Uterus (tissue), 2 donors: ENCODE measurements at regions not wholly inside any gene's neighbourhood (a gene's known extent, or its start where the extent isn't known, plus 50 kb on each side); places are given as distances from the start of the nearest gene placed in this dataset.

ENCODE experiments used
- CTCF ChIP-seq, 4 experiments: fragments of 200-600 bp in 2 of 4; fragments of 450-650 bp in 2 of 4; sonication (generic) in 2 of 4; IDR thresholded peaks; one replicate each; pipeline ENCODE4 v1.5.1; 2016 to 2019; ENCODE audit warnings: antibody characterized with exemption in 4 of 4, mild to moderate bottlenecking in 2 of 4, moderate library complexity in 1 of 4
- POLR2A ChIP-seq, 2 donors: fragments of 450-650 bp; IDR thresholded peaks; one replicate each; pipeline ENCODE4 v1.6.1; 2016; ENCODE audit warnings: antibody characterized with exemption in 2 of 2, mild to moderate bottlenecking in 1 of 2, moderate library complexity in 1 of 2

GRCh38 chr2:56713978-56714377 is 530.2 kb downstream of the CCDC85A start:
- TF ChIP-seq POLR2A (IDR thresholded peaks at IDR 0.05) = no peak
- TF ChIP-seq CTCF (IDR thresholded peaks at IDR 0.05) = no peak
